ENCODE measurements at regions not wholly inside any gene's neighbourhood (a gene's known extent, or its start where the extent isn't known, plus 50 kb on each side); places are given as distances from the start of the nearest gene placed in this dataset.

DNA sequence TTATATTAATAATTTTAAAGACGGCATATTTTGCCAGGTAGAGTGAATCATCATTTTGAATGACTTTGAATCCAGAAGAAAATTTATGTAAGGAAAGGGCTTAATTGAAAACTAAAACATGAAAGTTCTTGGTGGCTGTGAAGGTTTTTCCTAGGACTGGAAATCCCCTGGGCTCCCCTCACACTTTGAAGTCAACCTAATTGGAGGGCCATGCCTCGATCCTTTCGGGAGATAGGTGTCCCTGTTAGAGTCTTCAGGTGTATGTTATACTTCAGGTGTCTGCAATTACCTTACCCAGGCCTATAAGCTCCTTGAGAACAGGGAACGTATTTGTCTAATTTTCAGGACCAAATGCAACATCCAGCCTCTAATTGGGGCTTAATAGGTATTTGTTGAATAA is 73.0 kb downstream of the ARL4C start:
- no peak overlapping the region for H3K9ac ChIP-seq (ENCODE audit: insufficient read depth, low read length, poor library complexity, severe bottlenecking)
- no peaks in the 10 kb centered on the region for H3K36me3 ChIP-seq (replicated peaks in 1 of 2; ENCODE audit: control insufficient read depth in 1 of 2, insufficient read depth in 2 of 2, low read length in 2 of 2)
- H3K4me3 ChIP-seq (replicated peaks in 1 of 3; ENCODE audit: low read depth in 2 of 3, low read length in 3 of 3), result no peak overlapping the region
- peaks cover 0 to 4% (median 2%) of the 10 kb centered on the region in 7 donors for H3K9me3 Mint-ChIP-seq
- intact Hi-C loops (cut with micrococcal nuclease), result loop anchor here in 1 of 2 donors (5.0 to 10.0 kb wide), 2 partner anchors 71 to 132 kb away; partner anchors contain the start of gene ARL4C
- H3K4me2 ChIP-seq (replicated peaks; ENCODE audit: extremely low read depth, low read length, poor library complexity, severe bottlenecking), result no peak overlapping the region
- H3K9me3 ChIP-seq (replicated peaks in 1 of 2; ENCODE audit: control insufficient read depth in 1 of 2, insufficient read depth in 1 of 2, low read length in 2 of 2), result no peaks in the 10 kb centered on the region
- no peaks in the 10 kb centered on the region for H4K20me1 ChIP-seq (ENCODE audit: insufficient read depth, low read length)
- no peak overlapping the region for H2AFZ ChIP-seq (ENCODE audit: insufficient read depth, low read depth, low read length, poor library complexity, severe bottlenecking)
- H3K4me1 Mint-ChIP-seq, result peaks cover 70% of the 10 kb centered on the region
- no peak overlapping the region for H3K4me3 Mint-ChIP-seq
- peaks cover 0 to 4% (median 1%) of the 10 kb centered on the region in 3 donors for H3K27me3 Mint-ChIP-seq (ENCODE audit: low read depth in 3 of 3)
- H3K36me3 Mint-ChIP-seq, result peaks cover 2% of the 10 kb centered on the region in 2 donors
- WGBS (ENCODE audit: insufficient coverage), result no CpG with 5 or more reads among the region's 4 CpGs
- H3K27ac ChIP-seq (ENCODE audit: low read depth in 1 of 2, low read length in 2 of 2), result peak overlapping the region in 1 of 2 donors; percentile 92
- no peak for DNase-seq
- H3K4me1 ChIP-seq (ENCODE audit: control insufficient read depth in 1 of 2, insufficient read depth in 2 of 2, low read length in 2 of 2), result peaks cover 68 to 79% of the 10 kb centered on the region in 2 donors
- no peak for TF ChIP-seq CTCF (IDR thresholded peaks at IDR 0.05)
- no peaks in the 10 kb centered on the region for H3K79me2 ChIP-seq (ENCODE audit: insufficient read depth, low read length)
- H3K27me3 ChIP-seq (ENCODE audit: control insufficient read depth in 2 of 2, insufficient read depth in 2 of 2, low read length in 2 of 2), result no peaks in the 10 kb centered on the region
- H3K27ac Mint-ChIP-seq, result peak overlapping the region in 5 of 7 donors; percentile 14 to 95 (median 78)

GRCh38 chr2:234422981-234423431 is 73.9 kb downstream of the ARL4C start:
- Histone ChIP-seq H4K20me1 (ENCODE audit: insufficient read depth, low read length) (no peaks in the 10 kb centered on the region), H3K9me3 (replicated peaks in 1 of 2; ENCODE audit: control insufficient read depth in 1 of 2, insufficient read depth in 1 of 2, low read length in 2 of 2) (peaks cover 0 to 4% of the 10 kb centered on the region in 2 donors), H3K4me2 (replicated peaks; ENCODE audit: extremely low read depth, low read length, poor library complexity, severe bottlenecking) (no peak overlapping the region), H3K4me3 (replicated peaks in 1 of 3; ENCODE audit: low read depth in 2 of 3, low read length in 3 of 3) (no peak overlapping the region), H3K36me3 (replicated peaks in 1 of 2; ENCODE audit: control insufficient read depth in 1 of 2, insufficient read depth in 2 of 2, low read length in 2 of 2) (no peaks in the 10 kb centered on the region), H3K4me1 (ENCODE audit: control insufficient read depth in 1 of 2, insufficient read depth in 2 of 2, low read length in 2 of 2) (peaks cover 62 to 76% of the 10 kb centered on the region in 2 donors), H2AFZ (ENCODE audit: insufficient read depth, low read depth, low read length, poor library complexity, severe bottlenecking) (no peak overlapping the region), H3K27me3 (ENCODE audit: control insufficient read depth in 2 of 2, insufficient read depth in 2 of 2, low read length in 2 of 2) (no peaks in the 10 kb centered on the region), H3K79me2 (ENCODE audit: insufficient read depth, low read length) (no peaks in the 10 kb centered on the region), H3K9ac (ENCODE audit: insufficient read depth, low read length, poor library complexity, severe bottlenecking) (no peak overlapping the region), H3K27ac (ENCODE audit: low read depth in 1 of 2, low read length in 2 of 2) (peak overlapping the region in 1 of 2 donors; percentile 92)
- Mint-ChIP-seq H3K9me3 (peaks cover 4 to 10% (median 7%) of the 10 kb centered on the region in 7 donors), H3K4me1 (peaks cover 66% of the 10 kb centered on the region), H3K36me3 (peaks cover 2% of the 10 kb centered on the region in 2 donors), H3K27me3 (ENCODE audit: low read depth in 3 of 3) (peaks cover 0 to 4% (median 1%) of the 10 kb centered on the region in 3 donors), H3K4me3 (no peak overlapping the region), H3K27ac (peak overlapping the region in 5 of 7 donors; percentile 18 to 89 (median 74))
- WGBS (ENCODE audit: insufficient coverage), result 83% methylated on average over 1 of the region's 8 CpGs
- intact Hi-C loops (cut with micrococcal nuclease), result loop anchor here in 1 of 2 donors (5.0 to 10.0 kb wide), 2 partner anchors 72 to 131 kb away; partner anchors contain the start of gene ARL4C
- TF ChIP-seq CTCF (IDR thresholded peaks at IDR 0.05), result no peak
- no peak for DNase-seq
